CD4-positive, alpha-beta T cell (primary cell): ENCODE measurements at regions not wholly inside any gene's neighbourhood (a gene's known extent, or its start where the extent isn't known, plus 50 kb on each side); places are given as distances from the start of the nearest gene placed in this dataset.

ENCODE experiments used
- ATAC-seq: fragments of 200-7000 bp; cut with Tn5 transposase; one replicate; pipeline ENCODE4 v1.10.0; 2022; ENCODE audit warnings: mild to moderate bottlenecking; ENCODE audit not compliant: poor library complexity
- CTCF ChIA-PET: fragments of 350-600 bp; sonication (Branson Sonifier 250); formaldehyde crosslinking; loops from one replicate; lab custom pipeline; 2021; ENCODE audit warnings: antibody characterized with exemption, inconsistent platforms; lab: Charles Lee
- POLR2A ChIA-PET: fragments of 350-600 bp; sonication (Branson Sonifier 250); formaldehyde crosslinking; loops from one replicate; lab custom pipeline; 2021; ENCODE audit warnings: antibody characterized with exemption, inconsistent platforms; lab: Charles Lee
- DNase-seq, 14 experiments: peaks; one replicate each; pipeline ENCODE4 v3.0.0-alpha.2; 2013 to 2020; ENCODE audit warnings: mixed read lengths in 2 of 14
- H3K27ac ChIP-seq, 2 donors: one replicate each; pipeline versions ENCODE4 v1.5.1 to v1.7.0; 2013; ENCODE audit warnings: low read length in 2 of 2, low read depth in 1 of 2, mild to moderate bottlenecking in 1 of 2
- H3K27me3 ChIP-seq, 2 experiments: 1 replicate in 1 of 2; 2 replicates in 1 of 2; pipeline versions ENCODE4 v1.6.1 to v1.7.0; 2013; ENCODE audit warnings: low read length in 2 of 2, control low read depth in 1 of 2, mild to moderate bottlenecking in 1 of 2, moderate library complexity in 1 of 2; ENCODE audit not compliant: insufficient read depth in 2 of 2, control insufficient read depth in 1 of 2
- H3K36me3 ChIP-seq: one replicate; pipeline ENCODE4 v1.6.1; 2013; ENCODE audit warnings: low read length, control low read depth; ENCODE audit not compliant: insufficient read depth
- H3K4me1 ChIP-seq: one replicate; pipeline ENCODE4 v1.6.1; 2013; ENCODE audit warnings: low read length, control low read depth; ENCODE audit not compliant: insufficient read depth
- H3K4me3 ChIP-seq: one replicate; pipeline ENCODE4 v1.5.1; 2013; ENCODE audit warnings: mild to moderate bottlenecking, low read length, moderate library complexity
- H3K9me3 ChIP-seq, 2 experiments: 1 replicate in 1 of 2; 2 replicates in 1 of 2; pipeline versions ENCODE4 v1.6.1 to v1.7.0; 2013; ENCODE audit warnings: low read length in 2 of 2, mild to moderate bottlenecking in 2 of 2, control low read depth in 1 of 2, moderate library complexity in 1 of 2; ENCODE audit not compliant: control insufficient read depth in 1 of 2, insufficient read depth in 1 of 2
- H3K27ac Mint-ChIP-seq: one replicate; pipeline ENCODE4 v1.8.0; 2020; ENCODE audit warnings: mixed read lengths
- H3K27me3 Mint-ChIP-seq: one replicate; pipeline ENCODE4 v1.8.0; 2021; ENCODE audit warnings: mixed read lengths
- H3K36me3 Mint-ChIP-seq: one replicate; pipeline ENCODE4 v1.8.0; 2021; ENCODE audit warnings: low read depth, mixed read lengths
- H3K4me1 Mint-ChIP-seq: one replicate; pipeline ENCODE4 v1.8.0; 2021; ENCODE audit warnings: low read depth, mixed read lengths
- H3K4me3 Mint-ChIP-seq: one replicate; pipeline ENCODE4 v1.8.0; 2020; ENCODE audit warnings: mild to moderate bottlenecking, mixed read lengths
- H3K9me3 Mint-ChIP-seq: one replicate; pipeline ENCODE4 v1.8.0; 2020; ENCODE audit warnings: mixed read lengths
- CTCF ChIP-seq: fragments of 200-600 bp; IDR thresholded peaks from one replicate; pipeline ENCODE4 v1.8.0; 2022; ENCODE audit warnings: antibody characterized with exemption, mild to moderate bottlenecking
- intact Hi-C, 2 experiments: fragments of 100-400 bp; cut with DNase I in 1 of 2; cut with micrococcal nuclease in 1 of 2; formaldehyde crosslinking; loops; one replicate each; pipeline versions ENCODE4 v1.15.1 to v1.9.0; 2023 to 2025; cut with DNase I, micrococcal nuclease

- Mint-ChIP-seq H3K27ac (no peak overlapping the region), H3K36me3 (no peaks in the 10 kb centered on the region), H3K4me3 (no peak overlapping the region), H3K9me3 (no peaks in the 10 kb centered on the region), H3K27me3 (peaks cover 8% of the 10 kb centered on the region), H3K4me1 (peaks cover 20% of the 10 kb centered on the region)
- no peaks in the 10 kb centered on the region for H3K36me3 ChIP-seq
- DNase-seq = no peak
- H3K4me3 ChIP-seq = no peak overlapping the region
- no peaks in the 10 kb centered on the region for H3K27me3 ChIP-seq
- intact Hi-C loops = loop anchor here (5.0 kb wide), 3 partner anchors 53 to 648 kb away; no protein-coding TSS in a partner anchor
- no peak for TF ChIP-seq CTCF
- no peak overlapping the region for H3K27ac ChIP-seq
- H3K4me1 ChIP-seq = peaks cover 17% of the 10 kb centered on the region
- no peak for ATAC-seq
- POLR2A ChIA-PET = interaction anchor here (0.7 to 2.5 kb wide), 2 partner anchors 281 to 283 kb away, joined by 3 to 7 read pairs; no protein-coding TSS in a partner anchor
- no peaks in the 10 kb centered on the region for H3K9me3 ChIP-seq
- CTCF ChIA-PET = no interaction called here
Observed at GRCh38 chr3:56985460-56985859, 75.0 kb upstream of the SPATA12 start.

- no peak overlapping the region for H3K27ac ChIP-seq
- Mint-ChIP-seq H3K4me1 (peaks cover 14% of the 10 kb centered on the region), H3K4me3 (no peak overlapping the region), H3K9me3 (no peaks in the 10 kb centered on the region), H3K36me3 (no peaks in the 10 kb centered on the region), H3K27ac (no peak overlapping the region), H3K27me3 (no peaks in the 10 kb centered on the region)
- no peak overlapping the region for H3K4me3 ChIP-seq
- DNase-seq (no peak), ATAC-seq (no peak)
- intact Hi-C loops = no loop called here
- no peaks in the 10 kb centered on the region for H3K9me3 ChIP-seq
- H3K36me3 ChIP-seq = no peaks in the 10 kb centered on the region
- CTCF ChIA-PET = no interaction called here
- no peak for TF ChIP-seq CTCF
- H3K27me3 ChIP-seq = no peaks in the 10 kb centered on the region
- peaks cover 8% of the 10 kb centered on the region for H3K4me1 ChIP-seq
- POLR2A ChIA-PET = interaction anchor here (0.6 kb wide), 1 partner anchor 263 kb away, joined by 3 read pairs; no protein-coding TSS in a partner anchor
Observed at GRCh38 chr3:56983427-56983826, 77.0 kb upstream of the SPATA12 start.

GRCh38 chr3:56981445-56982230 is 78.8 kb upstream of the SPATA12 start:
- no peaks in the 10 kb centered on the region for H3K27me3 Mint-ChIP-seq
- H3K4me3 Mint-ChIP-seq = no peak overlapping the region
- intact Hi-C loops = no loop called here
- POLR2A ChIA-PET = interaction anchor here (0.6 kb wide), 1 partner anchor 104 kb away, joined by 3 read pairs; no protein-coding TSS in a partner anchor
- Histone ChIP-seq H3K9me3 (no peaks in the 10 kb centered on the region), H3K27me3 (no peaks in the 10 kb centered on the region), H3K36me3 (no peaks in the 10 kb centered on the region), H3K4me3 (no peak overlapping the region), H3K27ac (no peak overlapping the region), H3K4me1 (peaks cover 8% of the 10 kb centered on the region)
- no peak for ATAC-seq
- peaks cover 9% of the 10 kb centered on the region for H3K4me1 Mint-ChIP-seq
- no peaks in the 10 kb centered on the region for H3K36me3 Mint-ChIP-seq
- no peaks in the 10 kb centered on the region for H3K9me3 Mint-ChIP-seq
- DNase-seq = no peak
- CTCF ChIA-PET = interaction anchor here (0.7 to 0.9 kb wide), 2 partner anchors 14 to 392 kb away, joined by 3 to 4 read pairs; no protein-coding TSS in a partner anchor
- H3K27ac Mint-ChIP-seq = no peak overlapping the region
- TF ChIP-seq CTCF = no peak
